Panc1 (cell line): ENCODE measurements at regions not wholly inside any gene's neighbourhood (a gene's known extent, or its start where the extent isn't known, plus 50 kb on each side); places are given as distances from the start of the nearest gene placed in this dataset.

ENCODE experiments used
- POLR2AphosphoS5 ChIP-seq: IDR thresholded peaks from 2 replicates; pipeline ENCODE4 v1.6.1; 2012; ENCODE audit warnings: mild to moderate bottlenecking, low read depth, low read length, moderate library complexity
- SIN3A ChIP-seq: IDR thresholded peaks from 2 replicates; pipeline ENCODE4 v1.6.1; 2012; ENCODE audit warnings: low read depth, mild to moderate bottlenecking, low read length, moderate library complexity, borderline replicate concordance; ENCODE audit not compliant: insufficient read depth
- TF ChIP-seq, protein P1 (sequence below): fragments of 450-650 bp; IDR thresholded peaks from 2 replicates; pipeline ENCODE4 v1.5.1; 2017; ENCODE audit warnings: mild to moderate bottlenecking

DNA sequence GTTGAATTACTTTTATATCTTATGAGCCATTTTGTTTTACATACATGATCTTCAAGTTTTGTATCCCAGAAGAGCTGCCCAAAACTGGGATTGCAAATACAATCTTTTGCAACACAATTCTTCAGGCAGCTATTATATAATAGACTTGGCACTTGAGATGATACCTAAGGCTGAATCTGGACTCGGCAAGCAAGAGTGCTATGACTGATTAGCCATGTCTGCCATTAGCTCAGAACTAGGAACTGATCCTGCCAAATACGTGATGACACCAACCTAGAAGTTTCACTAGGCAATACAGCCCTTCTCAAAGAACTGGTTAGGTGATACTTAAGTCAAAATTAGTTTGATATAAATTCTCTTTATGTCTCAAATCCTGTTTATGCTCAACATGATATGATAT lies 619.6 kb downstream of the CPS1 start:
- TF ChIP-seq, protein P1, sequence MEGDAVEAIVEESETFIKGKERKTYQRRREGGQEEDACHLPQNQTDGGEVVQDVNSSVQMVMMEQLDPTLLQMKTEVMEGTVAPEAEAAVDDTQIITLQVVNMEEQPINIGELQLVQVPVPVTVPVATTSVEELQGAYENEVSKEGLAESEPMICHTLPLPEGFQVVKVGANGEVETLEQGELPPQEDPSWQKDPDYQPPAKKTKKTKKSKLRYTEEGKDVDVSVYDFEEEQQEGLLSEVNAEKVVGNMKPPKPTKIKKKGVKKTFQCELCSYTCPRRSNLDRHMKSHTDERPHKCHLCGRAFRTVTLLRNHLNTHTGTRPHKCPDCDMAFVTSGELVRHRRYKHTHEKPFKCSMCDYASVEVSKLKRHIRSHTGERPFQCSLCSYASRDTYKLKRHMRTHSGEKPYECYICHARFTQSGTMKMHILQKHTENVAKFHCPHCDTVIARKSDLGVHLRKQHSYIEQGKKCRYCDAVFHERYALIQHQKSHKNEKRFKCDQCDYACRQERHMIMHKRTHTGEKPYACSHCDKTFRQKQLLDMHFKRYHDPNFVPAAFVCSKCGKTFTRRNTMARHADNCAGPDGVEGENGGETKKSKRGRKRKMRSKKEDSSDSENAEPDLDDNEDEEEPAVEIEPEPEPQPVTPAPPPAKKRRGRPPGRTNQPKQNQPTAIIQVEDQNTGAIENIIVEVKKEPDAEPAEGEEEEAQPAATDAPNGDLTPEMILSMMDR: no peak
- TF ChIP-seq POLR2AphosphoS5 (no peak), SIN3A (no peak)
